WTC11 (cell line): ENCODE measurements at regions not wholly inside any gene's neighbourhood (a gene's known extent, or its start where the extent isn't known, plus 50 kb on each side); places are given as distances from the start of the nearest gene placed in this dataset.

Source experiments
- ATAC-seq: fragments of 200-7000 bp; cut with Tn5 transposase; 2 replicates; pipeline ENCODE4 v1.10.0; 2021; ENCODE audit warnings: mild to moderate bottlenecking, moderate library complexity
- CTCF ChIA-PET: fragments of 300-600 bp; sonication (Branson Sonifier 250); formaldehyde crosslinking; loops from one replicate; lab custom pipeline; 2021; ENCODE audit warnings: antibody characterized with exemption; lab: Charles Lee
- POLR2A ChIA-PET: fragments of 350-600 bp; sonication (Branson Sonifier 250); formaldehyde crosslinking; loops from one replicate; lab custom pipeline; 2021; ENCODE audit warnings: antibody characterized with exemption; lab: Charles Lee
- DNase-seq: peaks from one replicate; pipeline ENCODE4 v3.0.0; 2021; ENCODE audit warnings: low spot score
- H3K27ac Mint-ChIP-seq: 2 replicates; pipeline ENCODE4 v1.8.0; 2021; ENCODE audit warnings: mixed read lengths
- H3K27me3 Mint-ChIP-seq: 2 replicates; pipeline ENCODE4 v1.8.0; 2021; ENCODE audit warnings: low read depth, mild to moderate bottlenecking, moderate library complexity, mixed read lengths
- H3K36me3 Mint-ChIP-seq: 2 replicates; pipeline ENCODE4 v1.8.0; 2021; ENCODE audit warnings: mixed read lengths
- H3K4me1 Mint-ChIP-seq: 2 replicates; pipeline ENCODE4 v1.8.0; 2022; ENCODE audit warnings: mixed read lengths
- H3K4me3 Mint-ChIP-seq: 2 replicates; pipeline ENCODE4 v1.8.0; 2021; ENCODE audit warnings: mild to moderate bottlenecking, moderate library complexity, mixed read lengths
- H3K9me3 Mint-ChIP-seq: 2 replicates; pipeline ENCODE4 v1.8.0; 2021; ENCODE audit warnings: mixed read lengths
- ATF6 ChIP-seq: sonication (generic); formaldehyde crosslinking; IDR thresholded peaks from 2 replicates; pipeline ENCODE4 v1.8.1; 2023; ENCODE audit warnings: mild to moderate bottlenecking, missing genetic modification reagents
- EMX1 ChIP-seq: fragments of 250-450 bp; sonication (Bioruptor Pico); IDR thresholded peaks from 2 replicates; pipeline ENCODE4 v1.8.0; 2021; ENCODE audit warnings: mild to moderate bottlenecking
- FOXK1 ChIP-seq: sonication (generic); formaldehyde crosslinking; IDR thresholded peaks from 2 replicates; pipeline ENCODE4 v1.8.0; 2022; ENCODE audit warnings: mild to moderate bottlenecking, moderate library complexity, missing genetic modification reagents
- IRF1 ChIP-seq: sonication (generic); formaldehyde crosslinking; IDR thresholded peaks from 2 replicates; pipeline ENCODE4 v1.8.0; 2023; ENCODE audit warnings: missing genetic modification reagents
- IRF2 ChIP-seq: sonication (generic); formaldehyde crosslinking; IDR thresholded peaks from 2 replicates; pipeline ENCODE4 v1.8.0; 2022; ENCODE audit warnings: low read depth, missing genetic modification reagents, borderline replicate concordance
- JAZF1 ChIP-seq: fragments of 250-450 bp; sonication (Bioruptor Pico); IDR thresholded peaks from 2 replicates; pipeline ENCODE4 v1.9.0; 2021; ENCODE audit warnings: moderate library complexity, mild to moderate bottlenecking, inconsistent platforms
- JUN ChIP-seq: sonication (generic); formaldehyde crosslinking; IDR thresholded peaks from 2 replicates; pipeline ENCODE4 v1.8.0; 2023; ENCODE audit warnings: mild to moderate bottlenecking, missing genetic modification reagents
- MYBL2 ChIP-seq: sonication (generic); formaldehyde crosslinking; IDR thresholded peaks from 2 replicates; pipeline ENCODE4 v1.8.1; 2023; ENCODE audit warnings: mild to moderate bottlenecking, moderate library complexity, missing genetic modification reagents
- NR1H2 ChIP-seq: sonication (generic); formaldehyde crosslinking; IDR thresholded peaks from 2 replicates; pipeline ENCODE4 v1.9.0; 2021; ENCODE audit warnings: mild to moderate bottlenecking, moderate library complexity, missing genetic modification reagents
- PREB ChIP-seq: sonication (generic); formaldehyde crosslinking; IDR thresholded peaks from 2 replicates; pipeline ENCODE4 v1.8.1; 2022; ENCODE audit warnings: mild to moderate bottlenecking, missing genetic modification reagents, moderate library complexity, borderline replicate concordance
- RORB ChIP-seq: fragments of 250-450 bp; sonication (Bioruptor Pico); IDR thresholded peaks from 2 replicates; pipeline ENCODE4 v1.9.0; 2021; ENCODE audit warnings: mild to moderate bottlenecking
- TCF7 ChIP-seq: sonication (generic); formaldehyde crosslinking; IDR thresholded peaks from 2 replicates; pipeline ENCODE4 v1.8.0; 2022; ENCODE audit warnings: mild to moderate bottlenecking, low read depth, missing genetic modification reagents, moderate library complexity
- TP53 ChIP-seq: sonication (generic); formaldehyde crosslinking; IDR thresholded peaks from 2 replicates; pipeline ENCODE4 v1.8.1; 2023; ENCODE audit warnings: mild to moderate bottlenecking, missing genetic modification reagents
- ZNF121 ChIP-seq: sonication (generic); formaldehyde crosslinking; IDR thresholded peaks from 2 replicates; pipeline ENCODE4 v1.8.0; 2023; ENCODE audit warnings: missing genetic modification reagents
- TF ChIP-seq, protein P1 (sequence below): sonication (generic); formaldehyde crosslinking; IDR thresholded peaks from 2 replicates; pipeline ENCODE4 v1.8.1; 2023; ENCODE audit warnings: mild to moderate bottlenecking, moderate library complexity, missing genetic modification reagents
- TF ChIP-seq, protein P2 (sequence below): fragments of 200-600 bp; IDR thresholded peaks from 2 replicates; pipeline ENCODE4 v1.8.0; 2022; ENCODE audit warnings: antibody characterized with exemption
- TF ChIP-seq, protein P3 (sequence below): sonication (generic); formaldehyde crosslinking; IDR thresholded peaks from 2 replicates; pipeline ENCODE4 v1.8.0; 2022; ENCODE audit warnings: mild to moderate bottlenecking, missing genetic modification reagents
- TF ChIP-seq, protein P4 (sequence below): sonication (generic); formaldehyde crosslinking; IDR thresholded peaks from 2 replicates; pipeline ENCODE4 v1.8.1; 2022; ENCODE audit warnings: low read depth, missing genetic modification reagents, borderline replicate concordance
- TF ChIP-seq, protein P5 (sequence below): fragments of 250-450 bp; sonication (Bioruptor Pico); IDR thresholded peaks from 2 replicates; pipeline ENCODE4 v1.9.0; 2021; ENCODE audit warnings: mild to moderate bottlenecking

GRCh38 chr9:28004900-28005299 lies 431.6 kb upstream of the C9orf72 start:
- no peak overlapping the region for H3K4me3 Mint-ChIP-seq
- ATAC-seq (no peak), DNase-seq (no peak)
- TF ChIP-seq TCF7 (CRISPR knock-in tag) (no peak), RORB (CRISPR knock-in tag) (no peak)
- TF ChIP-seq, protein P1, sequence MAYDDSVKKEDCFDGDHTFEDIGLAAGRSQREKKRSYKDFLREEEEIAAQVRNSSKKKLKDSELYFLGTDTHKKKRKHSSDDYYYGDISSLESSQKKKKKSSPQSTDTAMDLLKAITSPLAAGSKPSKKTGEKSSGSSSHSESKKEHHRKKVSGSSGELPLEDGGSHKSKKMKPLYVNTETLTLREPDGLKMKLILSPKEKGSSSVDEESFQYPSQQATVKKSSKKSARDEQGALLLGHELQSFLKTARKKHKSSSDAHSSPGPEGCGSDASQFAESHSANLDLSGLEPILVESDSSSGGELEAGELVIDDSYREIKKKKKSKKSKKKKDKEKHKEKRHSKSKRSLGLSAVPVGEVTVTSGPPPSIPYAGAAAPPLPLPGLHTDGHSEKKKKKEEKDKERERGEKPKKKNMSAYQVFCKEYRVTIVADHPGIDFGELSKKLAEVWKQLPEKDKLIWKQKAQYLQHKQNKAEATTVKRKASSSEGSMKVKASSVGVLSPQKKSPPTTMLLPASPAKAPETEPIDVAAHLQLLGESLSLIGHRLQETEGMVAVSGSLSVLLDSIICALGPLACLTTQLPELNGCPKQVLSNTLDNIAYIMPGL (CRISPR knock-in tag) = no peak
- H3K27ac Mint-ChIP-seq = no peak overlapping the region
- POLR2A ChIA-PET = no interaction called here
- no peaks in the 10 kb centered on the region for H3K27me3 Mint-ChIP-seq
- CTCF ChIA-PET = no interaction called here
- peaks cover 6% of the 10 kb centered on the region for H3K9me3 Mint-ChIP-seq
- no peaks in the 10 kb centered on the region for H3K36me3 Mint-ChIP-seq
- H3K4me1 Mint-ChIP-seq = peaks cover 31% of the 10 kb centered on the region

DNA sequence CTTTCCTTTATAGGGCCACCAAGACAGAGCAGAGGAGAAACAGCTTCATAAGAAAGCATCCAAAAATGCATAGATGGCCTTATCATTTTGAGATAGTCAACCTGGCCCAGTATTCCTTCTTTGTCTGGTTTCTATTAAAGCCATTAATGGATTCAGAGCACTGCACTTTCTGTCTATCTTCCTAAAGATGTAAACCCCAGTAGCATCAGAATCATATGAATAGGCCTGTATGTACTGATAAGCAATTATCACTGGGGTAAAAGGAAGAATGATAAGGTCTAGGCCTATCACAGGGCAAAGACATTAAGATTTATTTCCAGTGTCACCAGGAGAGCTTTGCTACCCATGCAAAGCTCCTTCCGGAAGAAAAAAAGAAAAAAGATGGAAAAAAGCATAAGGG lies 432.5 kb upstream of the C9orf72 start:
- H3K4me3 Mint-ChIP-seq = no peak overlapping the region
- CTCF ChIA-PET = no interaction called here

More for the DNA sequence above, 432.5 kb upstream of the C9orf72 start:
- peaks cover 6% of the 10 kb centered on the region for H3K9me3 Mint-ChIP-seq
- H3K27ac Mint-ChIP-seq = no peak overlapping the region
- peaks cover 31% of the 10 kb centered on the region for H3K4me1 Mint-ChIP-seq
- DNase-seq (no peak), ATAC-seq (no peak)
- no peaks in the 10 kb centered on the region for H3K27me3 Mint-ChIP-seq
- no peaks in the 10 kb centered on the region for H3K36me3 Mint-ChIP-seq
- POLR2A ChIA-PET = interaction anchor here (0.6 kb wide), 2 partner anchors 24 to 464 kb away, joined by 3 read pairs; no protein-coding TSS in a partner anchor
- TF ChIP-seq, protein P2, sequence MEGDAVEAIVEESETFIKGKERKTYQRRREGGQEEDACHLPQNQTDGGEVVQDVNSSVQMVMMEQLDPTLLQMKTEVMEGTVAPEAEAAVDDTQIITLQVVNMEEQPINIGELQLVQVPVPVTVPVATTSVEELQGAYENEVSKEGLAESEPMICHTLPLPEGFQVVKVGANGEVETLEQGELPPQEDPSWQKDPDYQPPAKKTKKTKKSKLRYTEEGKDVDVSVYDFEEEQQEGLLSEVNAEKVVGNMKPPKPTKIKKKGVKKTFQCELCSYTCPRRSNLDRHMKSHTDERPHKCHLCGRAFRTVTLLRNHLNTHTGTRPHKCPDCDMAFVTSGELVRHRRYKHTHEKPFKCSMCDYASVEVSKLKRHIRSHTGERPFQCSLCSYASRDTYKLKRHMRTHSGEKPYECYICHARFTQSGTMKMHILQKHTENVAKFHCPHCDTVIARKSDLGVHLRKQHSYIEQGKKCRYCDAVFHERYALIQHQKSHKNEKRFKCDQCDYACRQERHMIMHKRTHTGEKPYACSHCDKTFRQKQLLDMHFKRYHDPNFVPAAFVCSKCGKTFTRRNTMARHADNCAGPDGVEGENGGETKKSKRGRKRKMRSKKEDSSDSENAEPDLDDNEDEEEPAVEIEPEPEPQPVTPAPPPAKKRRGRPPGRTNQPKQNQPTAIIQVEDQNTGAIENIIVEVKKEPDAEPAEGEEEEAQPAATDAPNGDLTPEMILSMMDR = no peak
- TF ChIP-seq, protein P3, sequence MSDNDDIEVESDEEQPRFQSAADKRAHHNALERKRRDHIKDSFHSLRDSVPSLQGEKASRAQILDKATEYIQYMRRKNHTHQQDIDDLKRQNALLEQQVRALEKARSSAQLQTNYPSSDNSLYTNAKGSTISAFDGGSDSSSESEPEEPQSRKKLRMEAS (CRISPR knock-in tag) = no peak
- TF ChIP-seq JAZF1 (CRISPR knock-in tag) (no peak), MYBL2 (CRISPR knock-in tag) (no peak), NR1H2 (CRISPR knock-in tag) (no peak), IRF2 (CRISPR knock-in tag) (no peak), EMX1 (no peak), TP53 (CRISPR knock-in tag) (no peak), ZNF121 (CRISPR knock-in tag) (no peak), FOXK1 (CRISPR knock-in tag) (no peak), JUN (CRISPR knock-in tag) (no peak), ATF6 (CRISPR knock-in tag) (no peak), IRF1 (CRISPR knock-in tag) (no peak), PREB (no peak), TCF7 (CRISPR knock-in tag) (no peak)
- TF ChIP-seq, protein P4, sequence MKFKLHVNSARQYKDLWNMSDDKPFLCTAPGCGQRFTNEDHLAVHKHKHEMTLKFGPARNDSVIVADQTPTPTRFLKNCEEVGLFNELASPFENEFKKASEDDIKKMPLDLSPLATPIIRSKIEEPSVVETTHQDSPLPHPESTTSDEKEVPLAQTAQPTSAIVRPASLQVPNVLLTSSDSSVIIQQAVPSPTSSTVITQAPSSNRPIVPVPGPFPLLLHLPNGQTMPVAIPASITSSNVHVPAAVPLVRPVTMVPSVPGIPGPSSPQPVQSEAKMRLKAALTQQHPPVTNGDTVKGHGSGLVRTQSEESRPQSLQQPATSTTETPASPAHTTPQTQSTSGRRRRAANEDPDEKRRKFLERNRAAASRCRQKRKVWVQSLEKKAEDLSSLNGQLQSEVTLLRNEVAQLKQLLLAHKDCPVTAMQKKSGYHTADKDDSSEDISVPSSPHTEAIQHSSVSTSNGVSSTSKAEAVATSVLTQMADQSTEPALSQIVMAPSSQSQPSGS (CRISPR knock-in tag) = no peak
- TF ChIP-seq, protein P5, sequence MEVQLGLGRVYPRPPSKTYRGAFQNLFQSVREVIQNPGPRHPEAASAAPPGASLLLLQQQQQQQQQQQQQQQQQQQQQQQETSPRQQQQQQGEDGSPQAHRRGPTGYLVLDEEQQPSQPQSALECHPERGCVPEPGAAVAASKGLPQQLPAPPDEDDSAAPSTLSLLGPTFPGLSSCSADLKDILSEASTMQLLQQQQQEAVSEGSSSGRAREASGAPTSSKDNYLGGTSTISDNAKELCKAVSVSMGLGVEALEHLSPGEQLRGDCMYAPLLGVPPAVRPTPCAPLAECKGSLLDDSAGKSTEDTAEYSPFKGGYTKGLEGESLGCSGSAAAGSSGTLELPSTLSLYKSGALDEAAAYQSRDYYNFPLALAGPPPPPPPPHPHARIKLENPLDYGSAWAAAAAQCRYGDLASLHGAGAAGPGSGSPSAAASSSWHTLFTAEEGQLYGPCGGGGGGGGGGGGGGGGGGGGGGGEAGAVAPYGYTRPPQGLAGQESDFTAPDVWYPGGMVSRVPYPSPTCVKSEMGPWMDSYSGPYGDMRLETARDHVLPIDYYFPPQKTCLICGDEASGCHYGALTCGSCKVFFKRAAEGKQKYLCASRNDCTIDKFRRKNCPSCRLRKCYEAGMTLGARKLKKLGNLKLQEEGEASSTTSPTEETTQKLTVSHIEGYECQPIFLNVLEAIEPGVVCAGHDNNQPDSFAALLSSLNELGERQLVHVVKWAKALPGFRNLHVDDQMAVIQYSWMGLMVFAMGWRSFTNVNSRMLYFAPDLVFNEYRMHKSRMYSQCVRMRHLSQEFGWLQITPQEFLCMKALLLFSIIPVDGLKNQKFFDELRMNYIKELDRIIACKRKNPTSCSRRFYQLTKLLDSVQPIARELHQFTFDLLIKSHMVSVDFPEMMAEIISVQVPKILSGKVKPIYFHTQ (CRISPR knock-in tag) = no peak
